ENCODE measurements at regions not wholly inside any gene's neighbourhood (a gene's known extent, or its start where the extent isn't known, plus 50 kb on each side); places are given as distances from the start of the nearest gene placed in this dataset.

- Histone ChIP-seq H3K27ac (no peak overlapping the region), H3K4me3 (no peak overlapping the region)
Measured at GRCh38 chr7:106430535-106431455, 146.0 kb upstream of the NAMPT start.

- H3K27ac ChIP-seq: peak overlapping the region in 4 of 21 experiments; percentile 16 to 57 (median 36)
- H3K4me3 ChIP-seq: no peak overlapping the region
Measured at GRCh38 chr7:106430103-106430502, 145.3 kb upstream of the NAMPT start.

DNA sequence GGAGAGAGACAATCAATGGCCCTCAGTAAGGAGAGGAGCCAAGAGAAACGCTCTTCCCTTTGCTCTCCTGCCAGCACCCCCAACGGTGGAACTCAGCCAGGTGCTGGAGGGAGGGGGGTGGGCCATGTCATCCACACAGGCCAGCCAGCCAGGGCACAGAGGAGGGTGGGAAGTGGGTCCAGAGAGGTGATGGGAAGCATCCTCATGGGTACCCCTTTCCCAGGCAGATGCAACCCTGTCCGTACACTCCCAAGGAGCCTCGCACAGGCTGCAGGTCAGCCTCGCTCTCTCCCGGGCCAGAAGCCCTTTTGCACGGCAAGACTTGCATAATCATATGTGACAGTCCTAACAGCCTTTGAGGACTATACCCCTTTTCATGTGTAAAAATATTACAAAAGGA, 142.0 kb upstream of the NAMPT start:
- no peak overlapping the region for H3K4me3 ChIP-seq
- H3K27ac ChIP-seq: peak overlapping the region in 8 of 21 experiments; percentile 50 to 89 (median 84)

GRCh38 chr7:106425017-106425719, 140.4 kb upstream of the NAMPT start:
- peak overlapping the region in 20 of 21 experiments; percentile 17 to 91 (median 79) for H3K27ac ChIP-seq

GRCh38 chr7:106424476-106425016, 139.8 kb upstream of the NAMPT start:
- peak overlapping the region in 19 of 21 experiments; percentile 3 to 91 (median 73) for H3K27ac ChIP-seq
- no peak overlapping the region for H3K4me3 ChIP-seq

More at GRCh38 chr7:106425017-106425719, 140.4 kb upstream of the NAMPT start:
- peak overlapping the region in 1 of 7 experiments; percentile 2 for H3K4me3 ChIP-seq

- peak overlapping the region in 18 of 21 experiments; percentile 3 to 91 (median 70) for H3K27ac ChIP-seq
- H3K4me3 ChIP-seq: no peak overlapping the region
Measured at GRCh38 chr7:106423821-106424475, 139.2 kb upstream of the NAMPT start.

- H3K4me3 ChIP-seq: no peak overlapping the region
- peak overlapping the region in 9 of 21 experiments; percentile 19 to 91 (median 86) for H3K27ac ChIP-seq
Measured at GRCh38 chr7:106423111-106423510, 138.3 kb upstream of the NAMPT start.

DNA sequence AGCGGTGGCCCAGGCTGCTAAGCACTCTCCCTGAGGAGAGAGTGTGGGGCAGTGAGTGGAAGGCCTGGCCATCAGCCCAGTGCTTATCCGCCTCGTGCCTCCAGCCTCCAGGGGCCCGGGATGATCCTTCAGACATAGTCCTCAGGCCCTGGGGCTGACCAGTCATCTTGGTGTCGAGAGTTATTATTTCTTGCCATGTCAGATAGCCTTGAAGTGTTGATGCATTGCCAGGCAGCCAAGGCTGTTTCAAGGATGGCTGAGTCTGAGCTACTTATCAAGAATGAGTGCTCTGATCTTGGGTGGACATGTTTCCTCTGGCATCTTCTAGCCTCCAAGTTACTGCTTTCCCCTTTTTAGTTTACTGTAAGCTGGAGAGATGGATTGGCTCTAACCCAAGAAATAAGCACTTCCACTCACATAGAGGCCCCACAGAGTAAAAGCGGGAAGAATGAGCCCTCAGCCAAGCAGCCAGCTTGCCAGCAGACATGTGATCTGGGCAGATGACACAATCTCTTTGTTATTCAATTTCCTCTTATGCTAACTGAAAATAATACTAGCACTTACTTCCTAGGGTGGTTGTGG, 136.5 kb upstream of the NAMPT start:
- H3K4me3 ChIP-seq: no peak overlapping the region

DNA sequence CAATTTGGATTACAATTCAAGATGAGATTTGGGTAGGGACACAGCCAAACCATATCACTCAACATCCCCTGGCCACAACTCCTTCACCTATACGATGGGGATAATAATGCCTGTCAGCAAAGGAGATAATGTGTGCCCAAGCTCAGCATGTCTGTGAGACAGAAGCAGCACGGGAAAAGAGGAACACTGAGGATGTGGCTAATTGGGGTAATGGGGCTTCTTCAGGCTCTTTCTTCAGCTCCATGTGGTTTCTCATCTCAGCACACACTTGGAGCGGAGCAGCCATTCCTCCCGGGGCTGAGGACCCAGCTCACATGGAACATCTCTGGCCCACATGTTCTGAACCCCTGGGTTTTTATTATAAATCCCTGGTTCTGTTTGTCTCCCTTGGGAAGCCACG, 136.0 kb upstream of the NAMPT start:
- Histone ChIP-seq H3K4me3 (no peak overlapping the region), H3K27ac (peak overlapping the region in 17 of 21 experiments; percentile 33 to 91 (median 81))

More for the DNA sequence above, 136.5 kb upstream of the NAMPT start:
- peak overlapping the region in 19 of 21 experiments; percentile 3 to 91 (median 77) for H3K27ac ChIP-seq

DNA sequence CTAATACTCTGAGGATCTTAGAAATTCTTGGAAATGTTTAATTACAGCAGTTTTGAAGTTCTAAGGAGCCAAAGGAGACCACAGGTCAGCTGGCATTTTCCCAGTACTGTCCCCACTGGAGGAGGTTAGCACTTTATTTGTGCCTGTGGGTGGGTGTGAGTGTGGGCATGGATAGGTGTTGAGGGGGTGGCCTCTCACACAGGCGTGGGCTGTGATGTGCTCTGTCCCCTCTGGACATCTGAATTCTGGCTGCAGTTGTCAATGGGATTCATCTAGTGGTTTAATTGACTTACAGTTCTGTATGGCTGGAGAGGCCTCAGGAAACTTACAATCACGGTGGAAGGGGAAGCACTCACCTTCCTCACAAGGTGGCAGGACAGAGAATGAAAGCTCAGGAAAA, 135.4 kb upstream of the NAMPT start:
- Histone ChIP-seq H3K27ac (peak overlapping the region in 13 of 21 experiments; percentile 51 to 91 (median 83)), H3K4me3 (no peak overlapping the region)

DNA sequence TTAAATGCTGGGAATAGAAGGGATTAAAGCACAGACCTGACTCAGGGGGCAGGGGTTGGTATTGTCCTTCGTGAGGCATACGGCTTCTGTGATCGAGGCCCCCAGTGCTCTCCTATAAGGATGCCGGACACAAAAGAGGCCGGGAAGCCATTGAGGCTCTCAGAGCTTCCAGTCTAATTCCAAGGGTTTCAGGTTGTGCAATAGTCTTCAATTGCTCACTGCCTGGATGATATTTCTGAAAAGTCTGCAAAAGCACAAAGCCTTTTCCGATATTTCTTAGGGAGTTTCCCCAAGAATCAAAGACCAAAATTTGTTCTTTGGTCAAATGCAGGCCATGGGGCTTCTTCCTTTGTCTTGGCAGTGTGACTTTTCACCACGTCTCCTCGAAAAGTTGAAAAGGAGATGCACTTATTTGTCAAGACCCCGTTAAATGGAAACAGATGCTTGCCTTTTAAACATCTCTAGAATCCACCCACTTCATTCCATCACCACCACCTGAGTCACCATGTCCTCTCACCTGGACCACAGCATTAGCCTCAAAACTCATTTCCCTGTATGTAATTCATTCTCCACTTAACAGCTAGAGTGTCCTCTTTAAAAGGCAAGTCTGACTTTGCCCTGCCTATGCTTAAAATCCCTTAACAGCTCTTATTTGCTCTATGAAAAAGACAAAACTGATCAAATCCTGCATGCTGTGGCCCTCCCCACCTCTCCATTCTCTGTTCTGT, 134.8 kb upstream of the NAMPT start:
- Histone ChIP-seq H3K4me3 (no peak overlapping the region), H3K27ac (peak overlapping the region in 12 of 21 experiments; percentile 6 to 91 (median 82))

DNA sequence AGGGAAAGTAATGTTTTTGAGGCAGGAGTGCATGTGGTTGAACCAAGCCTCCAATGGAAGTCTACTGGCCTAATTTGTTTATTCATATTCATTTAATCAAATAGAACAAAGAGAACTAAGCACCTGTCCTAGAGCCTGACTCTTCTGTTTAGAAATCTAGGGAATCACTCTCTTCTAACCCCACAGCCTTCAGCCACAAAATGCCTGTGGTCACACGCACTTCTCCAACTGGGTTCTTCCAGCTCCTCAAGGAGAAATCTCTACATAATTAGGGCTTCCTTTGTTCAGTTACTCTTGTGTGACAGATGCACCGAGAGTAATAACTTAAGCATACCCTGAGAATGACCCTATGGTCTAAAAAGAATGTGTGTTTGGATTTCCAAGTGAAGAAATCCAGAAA, 133.7 kb upstream of the NAMPT start:
- Histone ChIP-seq H3K4me3 (no peak overlapping the region), H3K27ac (peak overlapping the region in 13 of 21 experiments; percentile 10 to 76 (median 45))

DNA sequence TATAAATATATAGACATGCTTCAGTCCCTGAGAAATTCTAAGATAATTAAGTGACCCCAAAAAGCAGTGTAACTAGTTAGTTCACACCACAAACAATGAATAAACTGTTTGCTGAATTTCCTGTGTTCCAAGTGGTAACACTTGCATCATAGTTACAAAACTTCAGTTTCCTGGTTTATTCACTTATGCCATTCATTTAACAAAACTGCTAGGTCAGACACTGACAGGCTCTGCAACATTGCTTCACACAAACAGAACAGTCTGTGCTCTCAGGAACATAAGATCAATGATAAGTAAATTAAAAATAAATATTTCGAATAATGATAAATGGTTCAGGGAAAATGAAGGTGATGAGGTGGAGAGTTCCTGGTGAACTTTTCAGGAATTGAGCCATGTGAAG, 133.3 kb upstream of the NAMPT start:
- Histone ChIP-seq H3K4me3 (no peak overlapping the region), H3K27ac (peak overlapping the region in 11 of 21 experiments; percentile 20 to 76 (median 58))

GRCh38 chr7:106417273-106417902, 132.6 kb upstream of the NAMPT start:
- H3K27ac ChIP-seq: peak overlapping the region in 11 of 21 experiments; percentile 2 to 76 (median 49)
- H3K4me3 ChIP-seq: no peak overlapping the region

- no peak overlapping the region for H3K27ac ChIP-seq
- no peak overlapping the region for H3K4me3 ChIP-seq
Measured at GRCh38 chr7:106416430-106416829, 131.6 kb upstream of the NAMPT start.

GRCh38 chr7:106415433-106415832, 130.7 kb upstream of the NAMPT start:
- Histone ChIP-seq H3K27ac (no peak overlapping the region), H3K4me3 (no peak overlapping the region)

DNA sequence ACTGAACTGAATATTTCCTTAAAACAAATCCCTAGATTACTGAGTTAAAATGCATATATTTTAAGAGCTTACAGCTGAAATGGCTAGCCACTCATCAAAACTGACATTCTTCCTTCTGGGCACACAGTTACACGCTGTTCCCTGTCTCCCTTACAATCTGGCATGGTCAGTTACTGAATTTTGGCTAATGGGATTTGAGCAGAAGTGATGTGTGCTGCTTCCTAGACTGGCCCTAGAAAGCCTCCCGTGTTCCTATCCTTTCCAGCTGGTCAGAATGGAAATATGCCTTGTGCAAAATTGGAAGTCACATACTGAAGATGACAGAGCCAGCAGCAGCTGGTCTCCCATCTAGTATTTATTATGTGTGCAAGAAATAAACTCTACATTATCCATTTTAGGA, 128.7 kb upstream of the NAMPT start:
- Histone ChIP-seq H3K4me3 (no peak overlapping the region), H3K27ac (no peak overlapping the region)

GRCh38 chr7:106405697-106406141, 120.9 kb upstream of the NAMPT start:
- Histone ChIP-seq H3K27ac (peak overlapping the region in 1 of 21 experiments; percentile 47), H3K4me3 (no peak overlapping the region)
